HG03439 (cell line): ENCODE measurements at regions not wholly inside any gene's neighbourhood (a gene's known extent, or its start where the extent isn't known, plus 50 kb on each side); places are given as distances from the start of the nearest gene placed in this dataset.

Experiments used
- ATAC-seq: cut with Tn5 transposase; IDR thresholded peaks from one replicate; pipeline ENCODE4 v1.9.1; 2021; ENCODE audit warnings: mild to moderate bottlenecking, moderate library complexity; ENCODE audit not compliant: unreplicated experiment

DNA sequence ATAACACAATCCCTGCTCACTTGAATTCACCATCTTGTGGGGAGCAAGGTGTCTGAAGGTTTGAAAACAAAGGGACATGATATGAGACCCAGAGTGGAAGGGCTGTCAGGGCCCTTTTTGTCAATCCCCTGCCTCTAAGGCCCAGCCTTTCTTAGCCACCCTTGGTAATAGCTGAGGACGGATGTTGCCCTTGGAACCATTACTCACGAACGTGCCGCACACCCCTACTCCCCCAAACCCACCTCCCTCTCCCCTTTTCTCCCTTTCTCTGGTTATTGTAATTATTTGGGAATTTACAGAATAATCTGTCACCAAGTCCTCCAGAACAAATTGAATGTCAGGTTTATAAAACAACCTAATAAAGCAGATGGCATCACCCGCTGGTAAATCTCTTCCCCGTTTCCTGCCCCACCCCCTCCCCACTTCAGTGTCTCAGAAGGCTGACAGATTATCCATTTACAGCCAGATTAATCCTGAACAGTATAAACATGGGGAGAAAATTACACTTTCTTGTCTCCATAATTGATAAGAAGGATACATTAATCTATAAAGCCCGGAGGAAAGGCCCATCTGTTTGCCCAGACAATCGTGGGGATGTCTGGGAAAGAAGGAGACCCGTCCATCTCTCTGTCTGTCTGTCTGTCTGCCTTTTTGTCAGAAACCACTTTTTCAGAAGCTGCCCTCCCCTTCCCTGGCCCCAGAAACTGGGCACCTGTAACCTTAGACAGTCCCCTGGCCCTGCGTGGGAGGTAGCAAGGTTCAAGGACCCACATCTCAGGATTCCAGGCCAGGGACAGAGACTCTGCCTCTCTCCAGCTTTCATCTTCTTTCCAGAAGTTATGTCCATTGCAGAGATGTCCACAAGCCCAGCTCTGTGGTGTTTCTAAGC, 60.6 kb upstream of the CD34 start:
- no peak for ATAC-seq

DNA sequence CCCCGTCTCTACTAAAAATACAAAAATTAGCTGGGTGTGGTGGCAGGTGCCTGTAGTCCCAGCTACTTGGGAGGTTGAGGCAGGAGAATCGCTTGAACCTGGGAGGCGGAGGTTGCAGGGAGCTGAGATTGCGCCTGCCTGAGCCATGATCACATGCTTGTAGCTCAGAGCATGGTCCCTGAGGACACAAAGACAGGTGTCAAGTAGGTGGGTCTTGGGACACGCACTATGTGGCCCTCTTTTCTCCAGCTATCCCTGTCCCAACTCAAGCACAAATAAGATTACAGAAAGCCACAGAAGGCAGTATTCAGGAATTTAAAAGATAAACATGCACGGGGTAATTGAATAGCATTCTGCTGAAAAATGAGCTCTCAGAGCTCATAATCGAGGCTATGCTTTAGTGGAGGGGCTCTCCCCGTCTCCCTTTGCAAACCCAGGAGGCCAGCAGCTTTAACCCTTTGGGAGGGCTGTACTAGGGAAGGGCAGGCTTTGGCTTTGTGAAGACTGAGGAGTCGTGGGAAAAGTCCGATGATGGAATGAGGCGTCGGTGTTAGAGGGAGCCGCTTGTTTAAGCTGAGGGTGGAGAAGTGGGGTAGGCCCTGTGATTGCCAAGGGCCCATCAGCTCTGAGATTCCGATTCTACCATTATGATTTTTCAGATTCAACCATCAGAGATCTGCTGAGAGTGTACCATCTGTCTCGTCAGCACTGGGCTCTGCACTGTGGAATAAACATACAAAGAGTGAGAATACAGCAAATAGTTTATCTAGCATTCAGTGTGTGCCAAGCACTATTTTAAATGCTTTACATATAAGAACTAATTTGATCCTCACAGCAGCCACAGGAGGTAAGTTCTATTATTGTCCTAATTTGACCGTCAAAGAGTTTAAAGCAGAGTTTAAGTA, 59.7 kb upstream of the CD34 start:
- no peak for ATAC-seq

DNA sequence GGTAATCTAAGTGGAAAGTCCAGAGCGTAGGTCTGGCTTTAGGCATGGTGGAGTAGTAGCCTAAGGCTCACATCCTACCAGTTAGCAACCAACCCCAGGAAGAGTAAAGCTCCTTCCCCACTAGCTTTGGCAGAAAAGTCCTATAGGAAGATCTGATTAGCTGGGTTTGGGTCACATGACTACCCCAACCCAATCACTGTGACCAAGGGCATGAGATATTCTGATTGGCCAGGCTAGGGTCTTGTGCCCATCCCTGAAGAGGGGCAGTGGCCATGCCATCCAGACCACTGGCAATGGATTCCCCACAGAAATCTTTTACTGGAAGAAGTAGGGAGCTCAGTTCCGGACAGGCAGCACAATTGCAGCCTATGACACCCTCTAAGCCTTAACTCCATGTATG, 58.6 kb upstream of the CD34 start:
- no peak for ATAC-seq

DNA sequence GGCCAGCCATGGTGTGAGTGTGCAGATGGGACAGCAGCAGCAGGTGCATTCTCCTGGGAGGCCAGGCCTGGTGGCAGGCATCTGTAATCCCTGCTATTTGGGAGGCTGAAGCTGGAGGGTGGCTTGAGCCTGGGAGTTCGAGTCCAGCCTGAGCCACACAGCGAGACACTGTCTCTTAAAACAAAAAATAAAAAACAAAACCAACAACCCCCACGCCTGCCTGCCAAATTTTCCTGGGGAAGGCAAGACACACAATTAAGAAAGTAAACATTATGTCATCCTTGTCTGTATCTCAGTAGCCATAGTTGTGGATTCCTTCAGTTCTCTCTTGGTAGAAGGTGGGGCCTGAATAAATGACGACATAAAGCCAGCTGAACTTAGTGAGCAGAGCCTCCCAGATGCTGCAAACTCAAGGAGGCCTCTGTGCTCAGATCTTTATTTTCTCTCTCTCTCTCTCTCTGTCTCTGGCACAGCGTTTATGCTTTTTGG, 57.6 kb upstream of the CD34 start:
- no peak for ATAC-seq

DNA sequence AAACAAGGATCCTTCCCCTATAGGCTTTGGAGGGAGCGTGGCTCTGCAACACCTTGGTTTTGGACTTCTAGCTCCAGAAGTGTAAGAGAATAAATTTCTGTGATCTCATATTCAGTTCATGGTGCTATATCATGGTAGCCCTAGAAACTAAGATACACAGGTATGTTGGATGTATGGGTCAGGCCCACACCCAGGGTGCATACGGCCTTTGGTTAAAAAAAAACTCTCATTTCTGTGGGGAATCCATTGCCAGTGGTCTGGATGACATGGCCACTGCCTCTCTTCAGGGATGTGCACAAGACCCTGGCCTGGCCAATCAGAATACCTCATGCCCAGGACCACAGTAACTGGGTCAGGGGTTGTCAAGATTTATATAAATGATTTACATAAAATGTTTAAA, 56.8 kb upstream of the CD34 start:
- ATAC-seq = no peak

DNA sequence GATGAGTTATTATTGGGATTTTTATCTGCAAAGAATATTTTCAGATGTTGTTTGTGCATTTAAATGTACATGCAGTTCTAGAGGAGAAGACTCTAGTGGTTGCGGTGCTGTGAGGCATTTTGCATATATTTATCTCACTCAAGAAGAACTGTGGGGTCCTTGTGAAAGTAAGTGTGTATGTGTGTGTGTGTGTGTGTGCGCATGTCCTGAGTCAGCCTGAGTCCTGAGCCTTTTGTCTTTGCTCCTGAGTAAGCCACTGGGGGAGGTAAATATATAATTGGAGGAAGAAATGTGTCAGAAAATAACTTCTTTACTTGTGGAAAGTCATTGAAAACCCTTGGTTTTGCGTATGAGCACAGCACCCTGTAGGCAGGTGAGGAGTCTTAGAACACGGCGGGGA, 55.6 kb upstream of the CD34 start:
- ATAC-seq = no peak

DNA sequence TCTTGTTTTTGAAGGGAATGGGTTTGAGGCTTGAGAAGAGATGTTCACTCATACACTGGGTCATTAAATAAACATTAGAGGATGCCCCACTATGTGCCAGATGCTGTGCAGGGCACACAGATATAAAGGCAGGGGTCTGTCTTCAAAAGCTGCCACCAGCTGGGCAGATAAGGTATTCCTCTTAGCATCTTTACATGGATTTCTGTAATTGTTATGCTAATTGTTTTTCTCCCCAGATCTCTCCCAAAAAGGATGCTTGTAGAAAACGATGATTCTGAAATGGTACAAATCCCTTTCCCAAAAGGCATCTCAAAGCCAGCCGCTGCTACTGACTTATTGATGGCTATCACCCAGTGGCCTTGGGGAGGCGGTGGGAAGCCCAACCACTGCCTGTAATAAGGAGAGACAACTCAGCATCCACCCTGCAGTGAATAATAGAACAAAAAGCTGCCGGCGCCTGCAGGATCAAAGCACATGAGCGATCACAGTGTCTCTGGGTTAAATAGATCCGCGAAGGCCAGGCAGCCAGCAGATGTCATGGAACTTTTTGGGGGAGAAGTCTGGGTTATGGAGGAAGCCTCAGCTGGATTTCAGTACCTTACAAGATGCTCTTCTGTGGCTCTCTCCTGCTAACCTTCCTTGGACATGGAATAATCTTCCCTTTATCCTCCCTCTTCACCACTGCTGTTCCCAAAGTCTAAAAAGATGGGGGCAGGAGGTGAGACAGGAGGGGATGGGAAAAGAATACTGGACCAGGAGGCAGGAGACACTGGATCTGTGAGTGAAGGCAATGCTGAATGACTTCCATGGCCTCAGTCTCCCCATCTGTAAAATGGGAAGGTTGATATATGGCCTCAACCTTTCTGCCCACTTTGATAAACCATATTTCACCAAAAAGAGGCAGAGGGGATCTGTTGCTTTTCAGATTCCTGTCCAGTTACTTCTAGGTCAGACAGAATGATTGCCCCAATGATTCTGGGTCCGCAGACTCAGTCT, 54.8 kb upstream of the CD34 start:
- ATAC-seq = no peak

DNA sequence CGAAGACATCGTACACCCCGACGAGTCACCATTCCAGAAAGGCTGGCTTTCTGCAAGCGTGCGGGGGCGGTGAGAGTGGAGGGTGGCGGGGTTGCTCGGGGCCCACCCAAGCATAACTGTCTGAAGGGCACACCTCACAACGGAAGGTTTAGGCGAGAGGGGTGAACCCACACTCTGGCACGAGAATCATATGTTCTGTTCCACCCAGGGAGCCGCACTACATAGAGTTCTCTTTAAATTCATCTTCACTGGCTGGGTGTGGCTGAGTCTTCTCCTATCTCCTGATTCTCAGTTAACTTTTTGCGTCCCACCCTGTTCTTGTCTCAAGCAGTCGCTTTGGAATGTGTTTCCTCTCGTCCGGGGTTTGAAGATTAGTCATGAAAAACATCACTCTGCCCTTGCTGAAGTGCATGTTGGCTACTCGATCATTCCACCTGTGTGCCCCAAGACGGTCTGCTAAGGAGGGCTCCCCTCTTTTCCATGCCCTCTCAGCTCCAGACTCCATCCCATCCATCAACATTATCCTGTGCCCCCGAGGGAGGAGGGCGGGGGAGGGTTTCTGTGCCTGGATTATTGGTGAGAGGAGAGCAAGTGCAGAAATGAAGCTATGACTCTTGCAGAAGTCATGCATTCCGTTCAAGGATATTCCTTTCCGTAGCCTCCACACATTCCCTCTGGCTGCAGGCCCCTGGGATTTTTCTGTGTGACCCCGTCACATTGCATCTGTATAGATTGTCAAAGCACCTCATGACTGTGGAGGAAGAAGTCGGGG, 53.5 kb upstream of the CD34 start:
- no peak for ATAC-seq

DNA sequence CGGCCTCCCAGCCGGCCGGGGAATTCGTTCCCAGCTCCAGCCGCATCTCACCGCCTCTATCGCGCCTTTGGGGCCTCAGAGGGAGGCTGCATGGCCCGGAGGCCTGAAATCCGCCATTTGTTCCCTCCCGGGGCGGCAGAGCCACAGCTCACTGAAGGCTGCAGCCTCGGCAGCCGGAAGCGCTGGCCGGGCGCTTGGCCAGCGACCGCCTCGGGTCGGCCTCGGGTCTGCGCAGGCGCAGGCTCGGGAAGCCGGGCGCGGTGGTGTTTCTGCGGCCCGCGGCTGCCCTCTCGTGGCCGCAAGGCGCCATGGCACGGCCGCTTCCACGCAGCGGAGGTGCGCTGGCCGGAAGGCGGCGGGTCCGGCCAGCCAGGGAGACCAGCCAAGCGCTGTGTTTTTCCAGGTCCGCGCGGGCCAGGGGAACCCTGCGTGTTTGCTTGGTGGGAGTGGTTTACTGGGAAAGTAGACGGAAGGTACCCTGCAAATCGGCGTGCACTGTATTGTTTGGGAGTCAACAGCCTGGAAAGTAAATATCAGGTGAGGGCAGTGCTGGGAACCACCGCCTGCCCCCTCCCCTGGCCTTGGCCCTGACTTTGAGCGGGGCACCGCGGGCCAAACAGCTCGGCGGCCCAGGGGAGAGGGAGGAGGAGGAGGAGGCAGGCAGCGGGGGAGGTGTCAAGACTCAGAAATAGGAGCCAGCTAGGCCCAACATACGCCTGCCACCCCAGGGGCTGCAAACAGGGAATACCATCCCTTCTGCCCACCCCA, 52.7 kb upstream of the CD34 start:
- peak; percentile 91 for ATAC-seq

DNA sequence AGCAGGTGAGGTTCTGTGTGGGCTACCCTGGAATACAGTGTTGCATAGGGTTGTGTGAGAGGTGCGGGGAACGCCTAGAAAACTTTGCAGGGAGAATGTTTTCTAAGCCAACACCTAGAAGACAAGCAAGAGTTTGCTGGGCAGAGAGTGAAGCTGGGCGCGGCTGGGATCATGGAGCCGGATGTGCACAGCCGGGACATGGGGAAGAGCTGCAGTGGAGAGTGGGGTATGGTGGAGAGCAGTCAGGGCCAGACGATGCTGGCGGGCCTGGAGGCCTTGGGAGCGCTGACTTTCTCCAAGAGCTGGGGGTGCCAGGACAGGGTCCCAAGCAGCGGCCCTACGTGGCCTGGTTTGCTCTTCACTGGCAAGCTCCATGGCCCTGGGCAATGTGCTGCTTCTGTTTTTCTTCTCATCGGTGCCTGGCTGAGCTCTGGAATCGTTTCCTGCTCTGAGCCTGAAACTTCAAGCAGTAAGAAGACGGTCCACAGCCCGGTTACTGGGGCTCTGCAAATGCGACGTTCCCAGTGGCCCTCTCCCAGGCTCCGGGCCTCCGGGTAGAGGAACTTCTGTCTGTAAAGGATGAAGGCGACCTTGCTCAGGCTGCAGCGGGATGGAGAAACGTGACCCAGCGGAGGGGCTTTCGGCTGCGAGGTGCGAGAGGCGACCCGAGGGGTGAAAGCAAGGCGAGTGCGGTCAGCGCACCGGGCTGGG, 51.9 kb upstream of the CD34 start:
- ATAC-seq = peak; percentile 26
